Renal pelvis (tissue), 1 donor: ENCODE measurements at regions not wholly inside any gene's neighbourhood (a gene's known extent, or its start where the extent isn't known, plus 50 kb on each side); places are given as distances from the start of the nearest gene placed in this dataset.
"Not testable (repeated sequence)": the region's sequence is repeated elsewhere in the genome, so short reads cannot be mapped to it uniquely, and the experiment has no call there.

Experiments
- DNase-seq: peaks from one replicate; pipeline ENCODE4 v3.0.0-alpha.2; 2013

- DNase-seq: no peak
These were observed 185.0 kb downstream of the DIRAS2 start for GRCh38 chr9:90457386-90458190.

GRCh38 chr9:90458485-90458884 is 184.1 kb downstream of the DIRAS2 start:
- no peak for DNase-seq

- no peak for DNase-seq
These were observed 183.3 kb downstream of the DIRAS2 start for GRCh38 chr9:90459321-90459720.

- DNase-seq: no peak
These were observed 182.4 kb downstream of the DIRAS2 start for GRCh38 chr9:90460220-90460619.

GRCh38 chr9:90464978-90465377 is 177.6 kb downstream of the DIRAS2 start:
- DNase-seq: no peak

- no peak for DNase-seq
These were observed 176.2 kb downstream of the DIRAS2 start for GRCh38 chr9:90466441-90466840.

- DNase-seq: no peak
These were observed 173.2 kb downstream of the DIRAS2 start for GRCh38 chr9:90469435-90469834.

- no peak for DNase-seq
These were observed 172.7 kb downstream of the DIRAS2 start for GRCh38 chr9:90469865-90470387.

GRCh38 chr9:90476058-90476457 is 166.6 kb downstream of the DIRAS2 start:
- DNase-seq: no peak

GRCh38 chr9:90477535-90477934 is 165.1 kb downstream of the DIRAS2 start:
- DNase-seq: no peak

- DNase-seq: no peak
These were observed 163.8 kb downstream of the DIRAS2 start for GRCh38 chr9:90478821-90479220.

GRCh38 chr9:90485028-90485427 is 157.6 kb downstream of the DIRAS2 start:
- no peak for DNase-seq

- DNase-seq: no peak
These were observed 153.6 kb downstream of the DIRAS2 start for GRCh38 chr9:90489066-90489465.

- no peak for DNase-seq
These were observed 142.9 kb downstream of the DIRAS2 start for GRCh38 chr9:90499761-90500160.

- no peak for DNase-seq
These were observed 140.5 kb downstream of the DIRAS2 start for GRCh38 chr9:90502134-90502533.

GRCh38 chr9:90504486-90504885 is 138.1 kb downstream of the DIRAS2 start:
- DNase-seq: no peak

- no peak for DNase-seq
These were observed 136.9 kb downstream of the DIRAS2 start for GRCh38 chr9:90505695-90506094.

GRCh38 chr9:90506402-90506801 is 136.2 kb downstream of the DIRAS2 start:
- DNase-seq: not testable (repeated sequence)

- DNase-seq: no peak
These were observed 135.0 kb downstream of the DIRAS2 start for GRCh38 chr9:90507621-90508020.

GRCh38 chr9:90508940-90509339 is 133.7 kb downstream of the DIRAS2 start:
- DNase-seq: no peak

GRCh38 chr9:90511711-90512110 is 130.9 kb downstream of the DIRAS2 start:
- no peak for DNase-seq

- DNase-seq: no peak
These were observed 127.7 kb downstream of the DIRAS2 start for GRCh38 chr9:90514877-90515276.

GRCh38 chr9:90515510-90515909 is 127.1 kb downstream of the DIRAS2 start:
- DNase-seq: no peak

GRCh38 chr9:90517103-90517502 is 125.5 kb downstream of the DIRAS2 start:
- peak; percentile 10 for DNase-seq
